Esophagus muscularis mucosa (tissue), 3 donors: ENCODE measurements at regions not wholly inside any gene's neighbourhood (a gene's known extent, or its start where the extent isn't known, plus 50 kb on each side); places are given as distances from the start of the nearest gene placed in this dataset.
"Not testable (repeated sequence)": the region's sequence is repeated elsewhere in the genome, so short reads cannot be mapped to it uniquely, and the experiment has no call there.

Experiments used
- CTCF ChIP-seq, 3 experiments: fragments of 200-600 bp in 2 of 3; fragments of 450-650 bp in 1 of 3; sonication (generic) in 2 of 3; IDR thresholded peaks; one replicate each; pipeline ENCODE4 v1.5.1; 2017 to 2019; ENCODE audit warnings: antibody characterized with exemption in 3 of 3, mild to moderate bottlenecking in 2 of 3, moderate library complexity in 1 of 3
- POLR2A ChIP-seq: fragments of 450-650 bp; IDR thresholded peaks from one replicate; pipeline ENCODE4 v1.6.1; 2017; ENCODE audit warnings: antibody characterized with exemption, moderate library complexity, mild to moderate bottlenecking, low read depth

DNA sequence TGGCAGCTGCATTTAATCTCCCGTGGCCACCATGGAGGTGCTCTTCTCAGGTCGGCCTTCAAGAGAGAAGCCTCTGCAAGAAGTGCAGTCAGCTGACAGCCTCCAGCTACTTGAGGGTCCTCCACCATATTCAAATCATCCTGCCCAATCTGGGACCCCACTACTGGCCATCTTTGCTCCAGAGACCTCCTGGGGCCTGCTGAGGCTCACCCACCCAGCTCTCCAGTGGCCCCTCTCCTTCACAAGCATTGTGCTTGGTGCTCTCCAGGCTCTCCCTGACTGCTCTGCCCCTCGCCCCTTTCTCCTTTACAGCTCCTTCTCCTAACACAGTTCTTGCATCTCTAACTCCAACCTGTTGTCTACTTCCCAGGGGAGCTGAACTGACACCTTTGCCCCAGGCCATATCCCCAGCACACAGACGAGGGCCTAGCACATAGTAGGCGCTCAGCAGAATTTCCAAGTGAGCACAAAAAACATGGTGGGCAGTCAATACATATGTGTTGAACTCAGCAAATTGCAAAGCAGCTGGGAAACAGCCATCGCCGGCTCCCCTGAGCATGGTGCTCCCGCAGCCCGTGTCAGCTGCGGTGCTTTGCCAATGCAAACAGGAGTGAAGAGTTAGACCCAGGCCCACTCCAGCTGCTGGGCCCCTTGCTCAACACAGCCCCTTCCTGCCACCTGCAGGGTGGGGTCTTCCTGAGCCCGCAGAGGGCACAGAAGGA lies 102.2 kb downstream of the TNFRSF13B start:
- not testable (repeated sequence) for TF ChIP-seq CTCF (IDR thresholded peaks at IDR 0.05); POLR2A
